H9 (cell line): ENCODE measurements at regions not wholly inside any gene's neighbourhood (a gene's known extent, or its start where the extent isn't known, plus 50 kb on each side); places are given as distances from the start of the nearest gene placed in this dataset.

ENCODE experiments used
- DNase-seq: peaks from one replicate; pipeline ENCODE4 v3.0.0-alpha.2; 2017
- H2AFZ ChIP-seq: one replicate; pipeline ENCODE4 v1.6.1; 2013; ENCODE audit warnings: mild to moderate bottlenecking, low read length, control low read depth, moderate library complexity
- H2AK5ac ChIP-seq: 2 replicates; pipeline ENCODE4 v1.6.1; 2013; ENCODE audit warnings: low read length, control low read depth, mixed read lengths; ENCODE audit not compliant: insufficient read length
- H2BK120ac ChIP-seq: one replicate; pipeline ENCODE4 v1.6.1; 2013; ENCODE audit warnings: low read depth, mild to moderate bottlenecking, low read length, control low read depth, inconsistent platforms; ENCODE audit not compliant: poor library complexity, severe bottlenecking
- H2BK12ac ChIP-seq: 2 replicates; pipeline ENCODE4 v1.6.1; 2013; ENCODE audit warnings: low read length, control low read depth, mixed read lengths, low read depth; ENCODE audit not compliant: insufficient read length
- H2BK15ac ChIP-seq: 2 replicates; pipeline ENCODE4 v1.6.1; 2013; ENCODE audit warnings: low read depth, low read length, control low read depth
- H2BK20ac ChIP-seq: one replicate; pipeline ENCODE4 v1.6.1; 2013; ENCODE audit warnings: low read depth, mild to moderate bottlenecking, low read length, control low read depth, inconsistent platforms; ENCODE audit not compliant: poor library complexity, severe bottlenecking
- H2BK5ac ChIP-seq: 2 replicates; pipeline ENCODE4 v1.6.1; 2013; ENCODE audit warnings: low read length, control low read depth, mixed read lengths; ENCODE audit not compliant: insufficient read length
- H3K14ac ChIP-seq: 2 replicates; pipeline ENCODE4 v1.6.1; 2013; ENCODE audit warnings: low read length, control low read depth; ENCODE audit not compliant: insufficient read depth
- H3K18ac ChIP-seq: 2 replicates; pipeline ENCODE4 v1.6.1; 2013; ENCODE audit warnings: low read depth, mild to moderate bottlenecking, mixed read lengths, low read length, control low read depth; ENCODE audit not compliant: insufficient read length
- H3K23ac ChIP-seq: 2 replicates; pipeline ENCODE4 v1.6.1; 2013; ENCODE audit warnings: low read length, control low read depth, mixed read lengths, low read depth; ENCODE audit not compliant: insufficient read length
- H3K23me2 ChIP-seq: 2 replicates; pipeline ENCODE4 v1.6.1; 2013; ENCODE audit warnings: low read depth, mild to moderate bottlenecking, mixed read lengths, low read length, control low read depth; ENCODE audit not compliant: insufficient read length, poor library complexity, severe bottlenecking
- H3K27ac ChIP-seq: 2 replicates; pipeline ENCODE4 v1.5.1; 2013; ENCODE audit warnings: low read length, control low read depth, mixed read lengths, low read depth; ENCODE audit not compliant: insufficient read length
- H3K27me3 ChIP-seq: 2 replicates; pipeline ENCODE4 v1.6.1; 2013; ENCODE audit warnings: low read length, control low read depth, inconsistent platforms; ENCODE audit not compliant: insufficient read depth
- H3K4ac ChIP-seq: 2 replicates; pipeline ENCODE4 v1.6.1; 2013; ENCODE audit warnings: low read depth, mild to moderate bottlenecking, control low read depth, inconsistent platforms, low read length, moderate library complexity
- H3K4me1 ChIP-seq: 2 replicates; pipeline ENCODE4 v1.6.1; 2013; ENCODE audit warnings: low read length, control low read depth, inconsistent platforms; ENCODE audit not compliant: insufficient read depth
- H3K4me2 ChIP-seq: 2 replicates; pipeline ENCODE4 v1.6.1; 2013; ENCODE audit warnings: low read length, control low read depth, mixed read lengths; ENCODE audit not compliant: insufficient read length, insufficient read depth
- H3K56ac ChIP-seq: 2 replicates; pipeline ENCODE4 v1.6.1; 2013; ENCODE audit warnings: low read depth, mild to moderate bottlenecking, mixed read lengths, low read length, control low read depth; ENCODE audit not compliant: insufficient read length
- H3K79me1 ChIP-seq: 2 replicates; pipeline ENCODE4 v1.6.1; 2013; ENCODE audit warnings: low read depth, mild to moderate bottlenecking, moderate library complexity, low read length, control low read depth, inconsistent platforms; ENCODE audit not compliant: insufficient read depth, poor library complexity, severe bottlenecking
- H3K79me2 ChIP-seq: 2 replicates; pipeline ENCODE4 v1.6.1; 2013; ENCODE audit warnings: low read length, control low read depth, inconsistent platforms; ENCODE audit not compliant: insufficient read depth
- H3K9ac ChIP-seq: 2 replicates; pipeline ENCODE4 v1.6.1; 2013; ENCODE audit warnings: low read length, control low read depth, mixed read lengths; ENCODE audit not compliant: insufficient read length; ENCODE audit errors: extremely low read depth
- H3K9me3 ChIP-seq: one replicate; pipeline ENCODE4 v1.6.1; 2013; ENCODE audit warnings: low read depth, low read length, inconsistent platforms; ENCODE audit not compliant: control insufficient read depth
- H3T11ph ChIP-seq: one replicate; pipeline ENCODE4 v1.6.1; 2013; ENCODE audit warnings: mild to moderate bottlenecking, low read length, control low read depth, inconsistent platforms
- H4K20me1 ChIP-seq: one replicate; pipeline ENCODE4 v1.6.1; 2013; ENCODE audit not compliant: control insufficient read depth, insufficient read length, insufficient read depth
- H4K5ac ChIP-seq: 2 replicates; pipeline ENCODE4 v1.6.1; 2013; ENCODE audit warnings: low read depth, mild to moderate bottlenecking, mixed read lengths, low read length, control low read depth; ENCODE audit not compliant: insufficient read length
- H4K8ac ChIP-seq: replicated peaks from 2 replicates; pipeline ENCODE4 v1.6.1; 2013; ENCODE audit warnings: low read length, control low read depth, mixed read lengths, low read depth; ENCODE audit not compliant: insufficient read length
- H4K91ac ChIP-seq: 2 replicates; pipeline ENCODE4 v1.6.1; 2013; ENCODE audit warnings: low read depth, mild to moderate bottlenecking, moderate library complexity, mixed read lengths, low read length, control low read depth; ENCODE audit not compliant: insufficient read length
- H3K27ac Mint-ChIP-seq, 3 experiments: 2 replicates in 2 of 3; 3 replicates in 1 of 3; pipeline ENCODE4 v1.8.0; 2020 to 2021; ENCODE audit warnings: mixed read lengths in 3 of 3, mild to moderate bottlenecking in 1 of 3, moderate library complexity in 1 of 3
- H3K27me3 Mint-ChIP-seq: 2 replicates; pipeline ENCODE4 v1.8.0; 2021; ENCODE audit warnings: low read depth, mild to moderate bottlenecking, moderate library complexity, mixed read lengths
- H3K36me3 Mint-ChIP-seq, 3 experiments: 2 replicates in 2 of 3; 3 replicates in 1 of 3; pipeline ENCODE4 v1.8.0; 2020 to 2021; ENCODE audit warnings: low read depth in 3 of 3, mixed read lengths in 3 of 3; ENCODE audit not compliant: insufficient read depth in 1 of 3
- H3K4me1 Mint-ChIP-seq, 2 experiments: 2 replicates each; pipeline ENCODE4 v1.8.0; 2020; ENCODE audit warnings: mixed read lengths in 2 of 2
- H3K4me3 Mint-ChIP-seq, 2 experiments: 2 replicates in 1 of 2; 3 replicates in 1 of 2; pipeline ENCODE4 v1.8.0; 2020 to 2021; ENCODE audit warnings: mild to moderate bottlenecking in 2 of 2, mixed read lengths in 2 of 2, moderate library complexity in 1 of 2
- H3K9me3 Mint-ChIP-seq, 2 experiments: 2 replicates in 1 of 2; 3 replicates in 1 of 2; pipeline ENCODE4 v1.8.0; 2020; ENCODE audit warnings: mild to moderate bottlenecking in 2 of 2, mixed read lengths in 2 of 2, moderate library complexity in 1 of 2
- WGBS: extraction: QIAGEN DNeasy Blood & Tissue Kit; methylation state at CpG from one replicate; pipeline ENCODE4 v1.1.7; 2013; ENCODE audit warnings: missing lambda C conversion rate, low lambda C conversion rate, mixed read lengths; ENCODE audit not compliant: insufficient read length; ENCODE audit errors: extremely low coverage; 5-methylcytosine and 5-hydroxymethylcytosine counted together
- TF ChIP-seq, protein P1 (sequence below): fragments of 200-600 bp; sonication (generic); conservative IDR thresholded peaks from 3 replicates; pipeline ENCODE4 v1.8.0; 2021; ENCODE audit warnings: antibody characterized with exemption, mild to moderate bottlenecking

DNA sequence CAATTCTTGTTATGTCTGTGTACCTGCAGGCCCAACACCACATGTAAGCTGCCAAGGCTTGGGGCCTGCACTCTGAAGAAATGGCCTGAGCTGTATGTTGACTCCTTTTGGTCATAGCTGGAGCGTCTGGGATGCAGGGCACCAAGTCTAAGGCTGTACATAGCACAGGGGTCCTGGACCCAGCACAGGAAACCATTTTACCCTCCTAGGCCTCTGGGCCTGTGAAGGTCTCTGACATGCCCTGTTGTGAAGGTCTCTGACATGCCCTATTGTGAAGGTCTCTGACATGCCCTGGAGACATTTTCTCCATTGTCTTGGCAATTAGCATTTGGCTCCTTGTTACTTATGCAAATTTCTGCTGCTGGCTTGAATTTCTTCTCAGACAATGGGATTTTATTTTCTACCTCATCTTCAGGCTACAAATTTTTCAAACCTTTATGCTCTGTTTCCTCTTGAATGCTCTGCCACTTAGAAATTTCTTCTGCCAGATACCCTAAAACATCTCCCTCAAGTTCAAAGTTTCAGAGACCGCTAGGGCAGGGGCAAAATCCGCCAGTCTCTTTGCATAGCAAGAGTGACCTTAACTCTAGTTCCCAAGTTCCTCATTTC is 246.7 kb upstream of the B3GALT2 start:
- H3K9ac ChIP-seq, result no peak overlapping the region
- H4K20me1 ChIP-seq, result no peaks in the 10 kb centered on the region
- H2BK20ac ChIP-seq, result no peak overlapping the region
- H2BK15ac ChIP-seq, result no peak overlapping the region
- Mint-ChIP-seq H3K36me3 (peaks cover 20 to 30% (median 22%) of the 10 kb centered on the region in 3 experiments), H3K4me3 (no peak overlapping the region), H3K4me1 (no peaks in the 10 kb centered on the region), H3K27ac (no peak overlapping the region), H3K9me3 (peaks cover 34 to 37% of the 10 kb centered on the region in 2 experiments), H3K27me3 (no peaks in the 10 kb centered on the region)
- DNase-seq, result no peak
- no peak overlapping the region for H3K4me2 ChIP-seq
- TF ChIP-seq, protein P1, sequence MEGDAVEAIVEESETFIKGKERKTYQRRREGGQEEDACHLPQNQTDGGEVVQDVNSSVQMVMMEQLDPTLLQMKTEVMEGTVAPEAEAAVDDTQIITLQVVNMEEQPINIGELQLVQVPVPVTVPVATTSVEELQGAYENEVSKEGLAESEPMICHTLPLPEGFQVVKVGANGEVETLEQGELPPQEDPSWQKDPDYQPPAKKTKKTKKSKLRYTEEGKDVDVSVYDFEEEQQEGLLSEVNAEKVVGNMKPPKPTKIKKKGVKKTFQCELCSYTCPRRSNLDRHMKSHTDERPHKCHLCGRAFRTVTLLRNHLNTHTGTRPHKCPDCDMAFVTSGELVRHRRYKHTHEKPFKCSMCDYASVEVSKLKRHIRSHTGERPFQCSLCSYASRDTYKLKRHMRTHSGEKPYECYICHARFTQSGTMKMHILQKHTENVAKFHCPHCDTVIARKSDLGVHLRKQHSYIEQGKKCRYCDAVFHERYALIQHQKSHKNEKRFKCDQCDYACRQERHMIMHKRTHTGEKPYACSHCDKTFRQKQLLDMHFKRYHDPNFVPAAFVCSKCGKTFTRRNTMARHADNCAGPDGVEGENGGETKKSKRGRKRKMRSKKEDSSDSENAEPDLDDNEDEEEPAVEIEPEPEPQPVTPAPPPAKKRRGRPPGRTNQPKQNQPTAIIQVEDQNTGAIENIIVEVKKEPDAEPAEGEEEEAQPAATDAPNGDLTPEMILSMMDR, result no peak
- H3K27ac ChIP-seq, result no peak overlapping the region
- H4K5ac ChIP-seq, result no peak overlapping the region
- H2AFZ ChIP-seq, result no peak overlapping the region
- H3K56ac ChIP-seq, result no peak overlapping the region
- H3K79me1 ChIP-seq, result no peaks in the 10 kb centered on the region
- H2AK5ac ChIP-seq, result no peak overlapping the region
- no peak overlapping the region for H2BK12ac ChIP-seq
- H3K23ac ChIP-seq, result no peak overlapping the region
- no peak overlapping the region for H2BK5ac ChIP-seq
- H3T11ph ChIP-seq, result no peak overlapping the region
- no peaks in the 10 kb centered on the region for H3K23me2 ChIP-seq
- H3K14ac ChIP-seq, result no peak overlapping the region
- no peak overlapping the region for H3K4ac ChIP-seq
- no peaks in the 10 kb centered on the region for H3K27me3 ChIP-seq
- no peak overlapping the region for H3K18ac ChIP-seq
- WGBS, result no CpG with 5 or more reads among the region's 3 CpGs
- H4K91ac ChIP-seq, result no peak overlapping the region
- no peak overlapping the region for H2BK120ac ChIP-seq
- peaks cover 24% of the 10 kb centered on the region for H3K9me3 ChIP-seq
- no peak overlapping the region for H4K8ac ChIP-seq
- no peaks in the 10 kb centered on the region for H3K79me2 ChIP-seq
- H3K4me1 ChIP-seq, result no peaks in the 10 kb centered on the region
